Hippocampal formation (tissue), 2 donors: ENCODE measurements at regions not wholly inside any gene's neighbourhood (a gene's known extent, or its start where the extent isn't known, plus 50 kb on each side); places are given as distances from the start of the nearest gene placed in this dataset.

ENCODE experiments used
- DNase-seq, 2 donors: peaks; one replicate each; lab custom pipeline; 2025; lab: John Stamatoyannopoulos, UW

- DNase-seq, result no peak
Measured at GRCh38 chr15:94682171-94682570, 450.8 kb downstream of the MCTP2 start.

GRCh38 chr15:94683902-94684301, 452.5 kb downstream of the MCTP2 start:
- no peak for DNase-seq

GRCh38 chr15:94691169-94691568, 459.8 kb downstream of the MCTP2 start:
- no peak for DNase-seq

GRCh38 chr15:94692710-94693109, 461.3 kb downstream of the MCTP2 start:
- DNase-seq, result no peak

- DNase-seq, result no peak
Measured at GRCh38 chr15:94700211-94700610, 468.9 kb downstream of the MCTP2 start.

GRCh38 chr15:94701281-94701985, 470.1 kb downstream of the MCTP2 start:
- DNase-seq, result no peak

GRCh38 chr15:94703596-94703995, 472.2 kb downstream of the MCTP2 start:
- no peak for DNase-seq

GRCh38 chr15:94704421-94704820, 473.1 kb downstream of the MCTP2 start:
- DNase-seq, result no peak

- DNase-seq, result no peak
Measured at GRCh38 chr15:94704946-94705345, 473.6 kb downstream of the MCTP2 start.

GRCh38 chr15:94709319-94709718, 478.0 kb downstream of the MCTP2 start:
- DNase-seq, result no peak

- no peak for DNase-seq
Measured at GRCh38 chr15:94722024-94722636, 490.8 kb downstream of the MCTP2 start.

- no peak for DNase-seq
Measured at GRCh38 chr15:94723801-94724200, 492.4 kb downstream of the MCTP2 start.

GRCh38 chr15:94731286-94731685, 499.9 kb downstream of the MCTP2 start:
- DNase-seq, result no peak

GRCh38 chr15:94734460-94734859, 503.1 kb downstream of the MCTP2 start:
- no peak for DNase-seq

- no peak for DNase-seq
Measured at GRCh38 chr15:94736236-94736635, 504.9 kb downstream of the MCTP2 start.

- DNase-seq, result no peak
Measured at GRCh38 chr15:94739639-94740038, 508.3 kb downstream of the MCTP2 start.

GRCh38 chr15:94740469-94740868, 509.1 kb downstream of the MCTP2 start:
- no peak for DNase-seq

GRCh38 chr15:94743668-94744067, 512.3 kb downstream of the MCTP2 start:
- DNase-seq, result no peak

GRCh38 chr15:94744080-94744793, 512.9 kb downstream of the MCTP2 start:
- DNase-seq, result no peak

GRCh38 chr15:94745371-94745770, 514.0 kb downstream of the MCTP2 start:
- no peak for DNase-seq

GRCh38 chr15:94747510-94747909, 516.1 kb downstream of the MCTP2 start:
- DNase-seq, result no peak

GRCh38 chr15:94749811-94750617, 518.7 kb downstream of the MCTP2 start:
- no peak for DNase-seq
